Umbilical cord (tissue), 1 donor: ENCODE measurements at regions not wholly inside any gene's neighbourhood (a gene's known extent, or its start where the extent isn't known, plus 50 kb on each side); places are given as distances from the start of the nearest gene placed in this dataset.
"Not testable (repeated sequence)": the region's sequence is repeated elsewhere in the genome, so short reads cannot be mapped to it uniquely, and the experiment has no call there.

Experiments used
- DNase-seq: peaks from one replicate; pipeline ENCODE4 v3.0.0-alpha.2; 2015; ENCODE audit warnings: low spot score

DNA sequence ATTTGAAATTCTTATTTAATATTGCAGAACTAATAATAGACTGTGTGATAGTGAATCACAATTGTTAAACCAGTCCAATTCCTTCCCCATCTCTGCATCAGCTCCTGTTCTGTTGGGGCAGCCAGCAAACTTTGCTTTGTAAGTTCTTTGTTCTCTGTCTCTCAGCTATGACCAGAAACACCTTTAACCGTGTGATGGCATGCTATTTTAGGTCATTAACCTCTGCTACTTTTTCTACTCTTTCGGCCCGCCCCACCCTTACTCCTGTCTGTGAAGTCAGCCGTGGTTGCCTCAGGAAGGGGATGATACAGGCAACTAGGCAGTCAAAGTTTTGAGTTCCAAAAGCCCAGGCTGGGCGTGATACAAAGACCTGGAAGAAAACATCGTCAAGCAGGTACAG lies 51.3 kb upstream of the EGFL6 start:
- no peak for DNase-seq

DNA sequence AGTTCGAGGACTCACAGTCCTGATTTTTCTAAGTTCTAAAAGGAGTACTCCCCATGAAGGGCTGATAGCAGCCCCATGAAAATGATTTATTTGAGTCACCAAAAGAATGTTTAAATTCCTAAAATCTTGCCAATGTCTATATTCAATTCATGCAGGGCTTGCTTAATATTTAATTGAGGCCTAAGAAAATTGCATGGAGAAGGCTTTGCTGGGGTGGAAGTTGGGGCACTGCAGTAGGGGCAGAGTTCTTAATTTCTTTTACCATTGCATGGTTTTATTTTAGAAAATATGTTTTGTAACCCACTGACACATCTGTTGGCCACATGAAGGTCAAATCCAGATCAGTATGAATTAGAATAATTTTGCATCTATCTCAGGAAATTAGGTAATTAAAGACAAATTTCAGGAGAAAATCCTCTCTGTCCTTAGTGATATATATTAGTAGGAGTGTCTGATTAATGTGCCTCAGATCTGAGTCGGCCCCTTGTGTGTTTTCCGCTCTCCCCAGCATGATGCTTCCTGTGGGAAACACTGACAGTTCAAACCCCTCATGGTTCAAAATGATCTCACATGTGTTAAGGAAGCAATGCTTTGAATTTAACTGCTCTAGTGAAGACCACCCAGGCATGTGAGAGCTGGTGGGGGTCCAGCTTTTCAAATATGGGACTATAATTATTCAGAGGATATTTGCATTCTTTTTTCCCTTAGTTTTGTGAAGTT lies 54.0 kb upstream of the EGFL6 start:
- DNase-seq: no peak

DNA sequence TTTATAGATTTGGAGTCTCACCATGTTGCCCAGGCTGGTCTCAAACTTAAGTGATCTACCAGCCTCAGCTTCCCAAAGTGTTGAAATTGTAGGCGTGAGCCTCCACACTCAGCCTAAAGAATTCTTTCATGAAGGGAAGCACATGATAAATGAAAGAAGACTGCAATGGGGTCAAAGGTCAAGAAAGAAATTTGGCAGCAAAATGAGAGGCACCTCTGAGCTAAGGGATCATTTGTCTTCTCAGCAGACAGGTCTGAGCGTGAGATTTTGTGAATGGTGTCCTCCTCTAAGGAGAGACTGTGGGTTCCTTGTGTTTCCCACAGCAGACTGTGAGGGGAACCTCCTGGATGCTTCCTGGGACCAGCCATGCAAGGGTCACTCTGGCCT lies 57.5 kb upstream of the EGFL6 start:
- no peak for DNase-seq

DNA sequence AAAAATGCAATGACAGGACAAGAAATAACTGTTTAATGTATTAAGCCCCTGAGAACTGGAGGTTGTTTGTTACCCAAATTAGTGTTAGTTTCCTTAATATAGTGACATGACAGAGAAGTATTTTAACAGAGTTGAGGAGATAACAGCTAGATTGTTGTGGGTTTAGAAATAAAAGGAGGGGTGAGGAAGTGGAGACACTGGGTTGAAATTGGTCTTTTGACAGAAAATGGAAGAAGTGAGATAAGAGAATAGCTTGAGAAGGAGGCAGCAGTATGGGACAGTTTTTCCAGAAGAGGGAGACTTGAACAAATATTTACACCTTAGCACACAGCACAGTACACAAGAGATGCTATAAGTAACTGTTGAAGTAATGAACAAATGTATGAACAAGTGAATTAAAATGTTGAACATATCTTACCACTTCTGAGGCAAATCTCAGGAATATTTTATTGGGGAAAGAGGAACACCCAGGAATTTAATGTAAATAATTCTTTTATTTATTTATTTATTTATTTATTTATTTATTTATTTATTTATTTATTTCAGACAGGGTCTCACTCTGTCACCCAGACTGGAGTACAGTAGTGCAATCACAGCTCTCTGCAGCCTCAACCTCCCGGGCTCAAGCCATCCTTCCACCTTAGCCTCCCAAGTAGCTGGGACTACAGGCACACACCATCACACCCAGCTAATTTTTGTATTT lies 58.0 kb upstream of the EGFL6 start:
- DNase-seq: no peak

DNA sequence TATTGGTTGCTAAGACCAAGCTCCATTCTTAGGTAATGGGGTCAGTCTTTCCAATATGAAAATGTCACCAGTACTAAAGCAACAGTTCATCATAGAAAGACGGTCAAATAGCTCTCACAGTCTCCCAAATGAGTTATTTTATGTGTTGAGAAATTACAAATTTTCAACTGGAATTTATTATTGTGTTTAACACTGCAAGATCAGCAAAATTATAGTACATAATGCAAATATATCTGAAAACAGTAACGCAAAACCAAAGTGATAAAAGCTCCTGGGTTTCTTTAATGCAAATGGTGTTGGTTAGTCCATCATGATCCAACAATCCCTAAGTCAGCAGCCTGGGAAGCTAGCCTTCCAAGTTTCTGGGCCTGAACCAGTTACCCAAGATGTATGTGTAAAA lies 61.5 kb upstream of the EGFL6 start:
- DNase-seq: no peak

DNA sequence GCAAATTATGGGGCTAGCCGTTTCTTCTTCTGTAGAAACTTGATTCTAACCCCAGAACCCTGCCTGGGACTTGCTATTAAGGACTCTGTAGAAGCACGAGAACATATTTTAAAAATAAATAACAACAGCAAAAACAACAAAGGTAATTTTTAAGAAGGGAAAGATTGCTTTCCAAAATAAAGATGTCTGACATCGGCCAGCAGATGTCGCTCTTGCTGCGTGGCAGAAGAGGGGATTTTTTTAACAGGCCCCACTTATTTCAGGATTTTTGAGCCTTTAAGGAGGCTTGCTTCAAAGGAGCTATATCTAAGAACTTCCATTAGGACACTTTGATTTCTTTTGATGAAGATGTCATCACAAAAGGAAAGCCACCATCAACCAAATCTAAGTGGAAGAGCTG lies 62.8 kb upstream of the EGFL6 start:
- DNase-seq: peak; percentile 40

DNA sequence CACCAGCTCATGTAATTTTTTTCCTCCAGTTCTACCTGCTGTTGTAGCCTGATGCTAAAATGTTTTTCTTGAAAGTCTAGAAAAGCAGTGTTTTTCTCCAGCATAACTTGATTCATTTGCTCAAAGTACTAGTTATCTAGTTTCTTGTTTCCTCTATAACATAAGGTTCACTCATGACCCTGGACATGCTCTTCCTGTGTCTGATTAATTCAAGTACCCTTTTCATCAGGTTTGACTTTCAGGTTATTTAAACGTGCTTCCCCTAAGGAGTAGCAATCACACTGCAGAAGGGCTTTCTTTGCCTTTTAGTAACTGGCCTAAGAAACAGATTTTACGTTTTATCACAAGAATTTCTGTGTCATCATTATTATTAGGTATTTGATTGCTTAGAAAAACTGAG lies 66.8 kb upstream of the EGFL6 start:
- no peak for DNase-seq

DNA sequence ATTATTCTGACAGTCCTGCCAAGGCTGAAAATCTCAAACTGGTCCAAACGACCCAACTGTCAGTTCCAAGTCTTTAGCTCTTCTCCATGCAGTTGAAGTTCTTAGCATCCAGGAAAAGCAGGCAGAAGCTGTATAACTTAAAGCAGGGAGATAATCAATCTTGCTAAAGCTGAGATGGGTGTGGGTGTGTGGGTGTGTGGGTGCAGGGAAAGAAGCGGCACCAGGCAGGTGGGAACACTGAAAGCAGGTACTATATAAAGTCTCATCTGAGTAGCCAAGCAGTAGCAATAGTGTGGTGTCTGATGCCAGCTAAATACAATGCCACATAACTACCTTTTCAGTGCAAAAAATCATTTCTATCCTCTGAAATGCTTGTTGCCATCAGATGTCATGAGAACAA lies 69.7 kb upstream of the EGFL6 start:
- DNase-seq: no peak

DNA sequence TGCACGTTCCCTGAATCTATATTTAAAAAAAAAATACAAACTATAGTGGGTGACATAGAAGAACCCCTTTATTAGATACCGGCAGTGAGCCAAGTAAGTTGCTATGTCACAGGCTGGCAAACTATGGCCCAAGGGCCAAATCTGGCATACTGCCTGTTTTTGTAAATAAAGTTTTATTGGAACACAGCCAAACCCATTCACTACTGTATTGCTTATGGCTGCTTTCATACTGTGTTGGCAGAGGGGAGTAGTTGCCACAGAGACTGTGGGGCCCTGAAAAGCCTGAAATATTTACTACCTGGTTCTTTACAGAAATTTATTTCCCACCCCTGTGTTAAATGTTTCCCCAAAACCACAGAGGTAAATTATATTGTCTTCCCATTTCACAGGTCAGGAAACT lies 71.2 kb upstream of the EGFL6 start:
- no peak for DNase-seq

DNA sequence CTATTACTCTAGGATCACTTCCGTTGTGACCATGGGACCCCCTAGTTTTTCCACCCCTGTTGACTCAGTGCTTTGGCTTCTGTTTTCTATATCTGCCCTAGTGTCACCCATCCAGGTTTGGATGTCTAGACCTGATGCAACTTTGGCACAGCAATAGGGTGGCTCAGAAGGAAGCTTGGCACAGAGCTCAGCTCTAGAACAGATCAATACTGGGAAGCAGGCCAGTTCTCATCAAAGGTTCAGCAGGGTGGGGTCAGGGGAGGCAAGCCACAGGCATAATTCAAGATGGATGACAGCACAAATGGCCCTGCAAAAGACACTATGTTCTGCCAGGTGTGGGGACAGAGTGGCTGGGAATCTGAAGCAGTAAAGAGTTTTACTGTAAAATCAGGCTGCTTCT lies 74.2 kb upstream of the EGFL6 start:
- DNase-seq: no peak

DNA sequence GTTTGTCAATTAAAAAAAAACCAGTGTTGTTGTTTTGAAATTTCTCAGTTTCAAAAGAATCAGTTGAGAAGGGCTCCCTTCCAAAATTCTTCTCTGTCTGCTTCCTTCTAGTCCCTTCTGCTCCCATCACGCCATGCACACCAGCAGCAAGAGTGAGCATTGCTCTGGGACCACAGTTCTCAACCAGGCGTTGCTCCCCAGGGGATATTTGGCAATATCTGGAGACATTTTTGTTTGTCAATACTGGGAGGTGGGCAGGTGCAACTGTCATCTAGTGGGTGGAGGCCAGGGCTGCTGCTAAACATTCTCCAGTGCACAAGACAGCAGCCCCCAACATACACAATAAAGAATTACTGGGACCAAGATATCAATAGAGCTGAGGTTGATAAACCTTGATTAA lies 74.8 kb upstream of the EGFL6 start:
- no peak for DNase-seq

DNA sequence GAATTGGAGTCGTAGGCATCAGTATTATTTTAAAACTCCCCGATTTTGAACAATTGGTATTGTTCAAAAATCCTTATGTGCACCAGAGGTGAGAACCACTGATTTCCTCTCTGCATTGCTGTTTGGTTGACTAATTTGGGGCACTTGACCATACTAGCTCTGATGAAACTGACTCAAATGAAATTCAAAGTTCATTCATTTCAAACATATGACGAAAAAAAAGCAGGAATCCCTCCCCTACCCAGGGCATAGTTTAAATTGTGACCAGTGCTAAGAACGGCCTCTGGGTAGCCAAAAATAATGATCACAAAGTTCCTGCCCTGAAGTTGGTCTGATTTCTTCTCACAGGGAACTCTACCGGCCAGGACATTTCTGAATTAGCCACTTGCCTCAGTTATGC lies 75.7 kb upstream of the EGFL6 start:
- no peak for DNase-seq

DNA sequence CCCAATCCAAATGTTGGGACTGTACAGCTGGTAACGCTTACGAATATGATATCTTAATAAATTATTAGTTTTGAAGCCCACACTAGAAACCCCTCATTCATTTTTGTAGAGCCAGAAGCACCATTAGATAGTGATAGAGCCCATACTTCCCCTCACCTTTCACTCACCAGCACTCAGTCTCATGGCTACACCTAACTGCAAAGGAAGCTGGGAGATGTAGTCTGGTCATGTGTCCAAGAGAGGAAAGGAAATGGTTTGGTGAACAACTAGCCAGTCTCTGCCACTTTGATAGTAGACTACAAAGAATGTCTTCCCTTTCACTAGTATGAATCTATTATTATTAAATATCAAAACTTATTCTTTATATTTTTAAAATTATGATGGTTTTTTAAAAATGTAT lies 77.1 kb upstream of the EGFL6 start:
- DNase-seq: no peak

DNA sequence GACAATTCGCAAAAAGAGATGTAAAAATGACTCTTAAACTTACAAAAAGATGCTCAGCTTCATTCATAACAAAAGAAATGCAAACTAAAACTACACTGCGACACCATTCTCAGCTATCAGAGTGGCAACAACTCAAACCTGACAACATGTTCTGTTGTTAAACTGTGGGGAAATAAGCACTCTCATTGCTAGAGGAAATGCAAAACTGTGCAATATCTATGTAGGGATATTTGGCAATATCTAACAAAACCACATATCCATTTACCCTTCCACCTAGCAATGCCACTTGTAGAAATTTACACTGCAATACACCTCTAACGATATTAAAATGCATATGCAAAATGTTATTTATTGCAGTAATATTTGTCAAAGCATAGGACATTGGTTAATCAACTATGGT lies 78.3 kb upstream of the EGFL6 start:
- no peak for DNase-seq

DNA sequence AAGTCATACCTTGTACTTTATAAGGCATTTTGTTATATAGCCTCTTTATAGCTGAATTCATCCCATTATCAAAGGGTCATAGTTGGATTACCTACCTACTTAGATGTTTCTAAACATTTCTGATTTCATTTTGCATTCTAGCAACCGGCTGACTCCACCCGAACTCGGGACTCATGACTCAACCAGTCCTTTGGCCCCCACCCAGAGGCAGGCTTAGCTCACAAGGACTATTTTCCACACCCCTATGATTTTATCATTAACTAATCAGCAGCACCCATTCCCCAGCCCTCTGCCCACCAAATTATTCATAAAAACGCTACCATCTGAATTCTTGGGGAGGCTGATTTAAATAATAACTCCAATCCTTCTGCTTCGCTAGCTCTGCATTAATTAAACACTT lies 79.9 kb upstream of the EGFL6 start:
- no peak for DNase-seq

DNA sequence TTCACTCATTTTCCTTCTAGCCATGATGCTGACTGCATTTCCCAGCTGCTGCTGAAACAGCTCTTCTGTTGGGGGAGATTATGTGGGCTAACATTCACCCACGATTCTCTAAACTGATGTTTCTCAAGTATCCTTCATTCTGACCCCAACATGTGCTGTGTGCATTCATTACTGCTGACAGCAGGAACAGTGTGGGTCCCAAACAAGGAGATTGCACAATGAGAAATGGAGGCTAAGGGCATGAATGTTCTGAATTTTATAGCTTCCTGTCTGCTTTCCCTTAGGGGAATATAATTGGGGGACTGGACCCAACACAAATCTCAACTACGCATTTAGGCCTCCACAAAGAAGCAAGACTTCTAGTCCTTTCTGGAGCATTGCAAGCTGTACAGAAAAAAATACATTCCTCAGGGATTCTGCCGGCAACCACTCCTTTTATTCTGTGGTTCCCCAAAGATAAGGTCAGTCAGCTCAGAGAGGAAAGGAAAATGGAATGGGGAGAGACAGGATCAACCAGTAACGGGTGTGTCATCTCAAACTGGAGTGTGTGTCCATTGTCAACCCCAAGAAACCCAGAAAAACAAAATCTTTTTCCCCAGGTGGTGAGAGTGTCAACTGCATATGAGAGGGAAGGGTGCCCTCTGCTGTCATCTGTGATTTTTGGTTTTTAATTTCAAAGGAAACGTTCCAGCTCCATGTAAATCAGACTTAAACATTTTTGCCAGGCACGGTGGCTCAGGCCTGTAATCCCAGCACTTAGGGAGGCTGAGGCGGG lies 81.5 kb upstream of the EGFL6 start:
- peak; percentile 83 for DNase-seq

DNA sequence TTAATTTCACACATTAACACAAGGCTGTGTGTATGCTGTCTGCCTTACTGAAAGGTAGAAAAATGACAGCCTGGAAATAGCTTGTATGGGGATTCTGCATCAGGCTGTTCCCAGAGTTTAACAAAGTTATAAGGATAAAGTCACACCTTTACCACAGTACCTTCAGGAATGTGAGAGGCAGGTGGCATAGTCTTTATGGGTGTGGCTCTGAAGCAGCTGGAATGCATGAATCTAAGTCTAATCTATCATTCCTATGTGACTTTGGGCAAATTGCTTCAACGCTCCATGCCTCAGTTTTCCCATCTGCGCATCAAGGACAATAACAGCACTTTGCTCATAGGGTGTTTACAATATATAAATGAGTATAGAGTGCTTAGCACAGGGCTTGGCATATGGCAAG lies 84.2 kb upstream of the EGFL6 start:
- DNase-seq: no peak

DNA sequence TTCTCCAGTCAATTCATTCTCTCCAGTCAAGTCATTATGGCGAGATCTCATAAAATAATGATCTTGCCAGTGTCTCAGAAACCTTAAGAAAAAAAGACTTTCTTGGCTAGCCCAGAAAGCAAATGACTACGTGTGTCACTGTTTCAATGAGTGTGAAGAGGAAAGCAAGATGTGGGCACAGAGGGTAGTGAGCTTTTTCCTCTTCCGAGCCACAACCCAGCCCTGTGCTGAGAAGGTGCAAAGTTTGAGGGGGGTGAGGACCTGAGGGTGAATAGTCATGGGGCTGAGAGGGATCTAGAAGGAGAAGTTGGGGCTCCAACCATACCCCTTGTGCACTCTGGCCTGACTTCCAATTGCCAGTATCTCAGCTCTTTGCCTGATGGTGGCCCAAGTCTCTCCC lies 85.6 kb upstream of the EGFL6 start:
- DNase-seq: no peak

DNA sequence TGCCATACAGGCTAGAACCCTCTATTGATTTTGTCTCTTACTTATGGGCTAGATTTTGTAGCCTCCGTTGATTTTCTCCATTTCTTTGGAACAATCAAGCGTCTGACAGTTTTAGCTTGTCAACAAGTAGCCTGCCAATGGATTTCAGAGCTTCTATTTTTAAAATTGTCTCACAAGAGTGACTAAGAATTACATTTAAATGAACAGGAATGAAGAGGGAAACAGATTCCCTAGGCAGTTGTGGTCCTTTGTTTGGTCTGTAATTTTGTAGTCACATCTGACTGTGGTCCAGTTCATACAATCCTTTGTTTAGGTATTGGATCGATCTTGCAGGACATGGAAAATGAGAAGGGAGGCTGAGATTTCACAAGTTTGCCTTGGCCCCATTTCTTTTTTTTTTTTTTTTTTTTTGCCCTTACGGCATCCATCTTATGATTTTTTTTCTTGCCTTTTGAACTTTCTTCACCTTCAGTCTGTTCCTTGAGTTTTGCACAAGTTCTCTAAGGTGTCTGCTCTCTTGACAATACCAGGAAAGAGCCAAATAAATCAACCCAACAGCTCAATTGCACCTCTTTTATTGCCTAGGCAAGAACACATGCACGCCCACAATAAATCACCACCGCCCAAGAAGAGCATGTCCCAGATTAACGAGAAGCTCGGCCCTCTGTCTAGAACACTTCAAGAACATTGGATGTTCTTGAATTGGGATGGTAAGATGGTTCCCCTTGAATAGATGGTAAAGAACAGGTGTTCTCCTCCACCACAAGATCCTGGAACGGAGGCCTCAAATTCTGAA lies 86.5 kb upstream of the EGFL6 start:
- DNase-seq: no peak

DNA sequence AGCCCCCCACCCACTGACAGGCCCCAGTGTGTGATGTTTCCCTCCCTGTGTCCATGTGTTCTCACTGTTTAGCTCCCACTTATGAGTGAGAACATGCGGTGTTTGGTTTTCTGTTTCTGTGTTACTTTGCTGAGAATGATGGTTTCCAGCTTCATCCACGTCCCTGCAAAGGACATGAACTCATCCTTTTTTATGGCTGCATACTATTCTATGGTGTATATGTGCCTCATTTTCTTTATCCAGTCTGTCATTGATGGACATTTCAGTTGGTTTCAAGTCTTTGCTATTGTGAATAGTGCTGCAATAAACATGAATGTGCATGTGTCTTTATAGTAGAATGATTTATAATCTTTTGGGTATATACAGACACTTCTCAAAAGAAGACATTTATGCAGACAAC lies 88.6 kb upstream of the EGFL6 start:
- DNase-seq: not testable (repeated sequence)

DNA sequence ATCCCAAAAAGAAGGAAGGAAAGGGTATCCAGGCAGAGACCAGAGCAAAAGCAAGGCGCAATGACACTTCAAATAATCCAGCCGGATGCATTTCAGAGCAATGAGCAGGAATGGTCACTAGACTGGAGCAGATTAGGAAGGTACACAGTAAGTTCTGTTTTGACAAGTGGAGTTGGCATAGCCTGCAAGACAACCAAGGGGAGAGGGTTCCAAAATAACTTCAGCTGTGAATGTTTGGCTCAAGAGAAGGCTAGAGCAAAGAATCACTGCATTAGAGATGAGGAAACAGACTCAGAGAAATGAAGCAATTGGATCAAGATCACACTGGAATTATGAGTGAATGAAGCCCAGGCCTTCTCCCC lies 90.0 kb upstream of the EGFL6 start:
- DNase-seq: no peak

DNA sequence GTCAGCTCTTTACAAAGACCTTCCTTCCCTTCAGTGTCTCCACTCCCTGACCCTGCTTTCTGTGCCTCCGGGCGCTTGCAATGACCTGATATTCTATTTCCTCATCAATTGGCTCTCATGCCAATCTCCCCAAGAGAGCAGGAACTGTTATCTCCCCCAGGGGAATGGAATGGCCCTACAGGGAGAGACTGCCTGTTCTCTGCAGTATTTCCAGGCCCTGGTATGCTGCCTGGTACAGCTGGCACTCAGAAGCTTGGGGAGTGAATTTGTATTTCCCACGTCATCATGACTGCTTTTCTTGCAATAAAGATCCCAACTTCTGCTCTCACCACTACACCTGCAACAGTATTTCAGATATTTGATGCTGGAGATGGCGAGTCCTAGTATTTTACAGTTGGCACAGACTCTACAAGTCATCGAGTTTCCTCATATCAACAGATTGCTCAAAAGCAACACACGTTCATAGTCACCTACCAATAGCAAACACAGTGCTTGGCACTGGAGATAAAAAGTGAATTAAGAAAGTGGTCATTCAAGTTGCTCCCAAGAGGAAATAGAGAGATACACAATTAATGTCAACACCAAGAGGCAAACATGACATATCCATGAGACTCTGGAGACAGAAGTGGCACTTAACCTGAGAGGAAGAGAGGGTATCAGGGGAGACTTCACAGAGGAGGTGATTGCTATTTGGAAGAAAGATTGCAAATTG lies 90.5 kb upstream of the EGFL6 start:
- no peak for DNase-seq
